Gastroesophageal sphincter (tissue), 3 donors: ENCODE measurements at regions not wholly inside any gene's neighbourhood (a gene's known extent, or its start where the extent isn't known, plus 50 kb on each side); places are given as distances from the start of the nearest gene placed in this dataset.

Source experiments
- CTCF ChIP-seq, 4 experiments: fragments of 200-600 bp in 2 of 4; fragments of 450-650 bp in 2 of 4; sonication (generic) in 1 of 4; IDR thresholded peaks; one replicate each; pipeline ENCODE4 v1.5.1; 2017 to 2019; ENCODE audit warnings: antibody characterized with exemption in 4 of 4, mild to moderate bottlenecking in 2 of 4, moderate library complexity in 2 of 4
- EP300 ChIP-seq: sonication (generic); formaldehyde crosslinking; IDR thresholded peaks from one replicate; pipeline ENCODE4 v1.6.1; 2017; ENCODE audit warnings: antibody characterized with exemption, mild to moderate bottlenecking
- POLR2A ChIP-seq, 2 donors: fragments of 450-650 bp; IDR thresholded peaks; one replicate each; pipeline ENCODE4 v1.6.1; 2017; ENCODE audit warnings: antibody characterized with exemption in 2 of 2, mild to moderate bottlenecking in 2 of 2, moderate library complexity in 1 of 2
- POLR2AphosphoS5 ChIP-seq: sonication (generic); formaldehyde crosslinking; IDR thresholded peaks from one replicate; pipeline ENCODE4 v1.6.1; 2017; ENCODE audit warnings: antibody characterized with exemption

- TF ChIP-seq POLR2A (IDR thresholded peaks at IDR 0.05) (no peak), POLR2AphosphoS5 (no peak), CTCF (IDR thresholded peaks at IDR 0.05) (no peak), EP300 (no peak)
Measured at GRCh38 chrX:95823796-95824195, 860.8 kb upstream of the DIAPH2 start.
